Neural cell (in vitro differentiated cells): ENCODE measurements at regions not wholly inside any gene's neighbourhood (a gene's known extent, or its start where the extent isn't known, plus 50 kb on each side); places are given as distances from the start of the nearest gene placed in this dataset.

Experiments
- H2AFZ ChIP-seq: fragments of 200-600, 300-800 bp; sonication (generic), shearing (Covaris generic); 2 replicates; pipeline ENCODE4 v1.6.0; 2014; ENCODE audit warnings: low read depth, mild to moderate bottlenecking, antibody characterized with exemption, low read length, moderate library complexity
- H3F3A ChIP-seq: fragments of 200-600 bp; shearing (Covaris generic); 2 replicates; pipeline ENCODE4 v1.6.1; 2016; ENCODE audit warnings: mild to moderate bottlenecking, moderate library complexity, mixed read lengths, antibody characterized with exemption, low read length; ENCODE audit not compliant: insufficient read depth, poor library complexity, severe bottlenecking
- H3K27ac ChIP-seq: fragments of 200-600, 300-800 bp; sonication (generic), shearing (Covaris generic); 2 replicates; pipeline ENCODE4 v1.5.1; 2014; ENCODE audit warnings: mild to moderate bottlenecking, low read length, moderate library complexity
- H3K27me3 ChIP-seq: fragments of 300-800, 200-600 bp; sonication (generic), shearing (Covaris generic); 2 replicates; pipeline ENCODE4 v1.6.0; 2014; ENCODE audit warnings: mild to moderate bottlenecking, low read depth, low read length, moderate library complexity; ENCODE audit not compliant: insufficient read depth
- H3K36me3 ChIP-seq: fragments of 300-800, 200-600 bp; sonication (generic), shearing (Covaris generic); 2 replicates; pipeline ENCODE4 v1.5.1; 2014; ENCODE audit warnings: mild to moderate bottlenecking, antibody characterized with exemption, low read length, moderate library complexity; ENCODE audit not compliant: insufficient read depth
- H3K4me2 ChIP-seq: fragments of 300-800, 200-600 bp; sonication (generic), shearing (Covaris generic); 2 replicates; pipeline ENCODE4 v1.6.0; 2014; ENCODE audit warnings: mild to moderate bottlenecking, low read length
- H3K4me3 ChIP-seq: fragments of 300-800, 200-600 bp; sonication (generic), shearing (Covaris generic); 2 replicates; pipeline ENCODE4 v1.5.1; 2014; ENCODE audit warnings: mild to moderate bottlenecking, low read length, moderate library complexity
- H3K79me2 ChIP-seq: fragments of 200-600 bp; shearing (Covaris generic); replicated peaks from 2 replicates; pipeline ENCODE4 v1.6.0; 2014; ENCODE audit warnings: mild to moderate bottlenecking, low read length, moderate library complexity; ENCODE audit not compliant: insufficient read depth
- H3K9ac ChIP-seq: fragments of 300-800, 200-600 bp; sonication (generic), shearing (Covaris generic); 2 replicates; pipeline ENCODE4 v1.6.1; 2016; ENCODE audit warnings: mild to moderate bottlenecking, low read length, mixed read lengths
- H3K9me2 ChIP-seq: fragments of 200-600 bp; shearing (Covaris generic); 2 replicates; pipeline ENCODE4 v1.6.1; 2016; ENCODE audit warnings: mild to moderate bottlenecking, low read length, mixed read lengths; ENCODE audit not compliant: insufficient read depth
- H3K9me3 ChIP-seq: fragments of 200-600, 300-800 bp; sonication (generic), shearing (Covaris generic); 2 replicates; pipeline ENCODE4 v1.6.1; 2016; ENCODE audit warnings: mild to moderate bottlenecking, mixed run types, low read length, moderate library complexity, mixed read lengths
- H4K20me1 ChIP-seq: fragments of 200-600 bp; shearing (Covaris generic); 2 replicates; pipeline ENCODE4 v1.6.1; 2016; ENCODE audit warnings: mild to moderate bottlenecking, mixed run types; ENCODE audit not compliant: insufficient read depth
- CTCF ChIP-seq: fragments of 450-650 bp; IDR thresholded peaks from 2 replicates; pipeline ENCODE4 v1.5.1; 2014; ENCODE audit warnings: antibody characterized with exemption, mild to moderate bottlenecking, moderate library complexity; ENCODE audit not compliant: poor library complexity, severe bottlenecking
- EP300 ChIP-seq: fragments of 450-650 bp; conservative IDR thresholded peaks from 2 replicates; pipeline ENCODE4 v1.6.1; 2014; ENCODE audit warnings: antibody characterized with exemption, mild to moderate bottlenecking, moderate library complexity; ENCODE audit not compliant: poor library complexity, severe bottlenecking
- EZH2 ChIP-seq: fragments of 200-600, 300-800 bp; shearing (Covaris generic), sonication (generic); IDR thresholded peaks from 2 replicates; pipeline ENCODE4 v1.6.1; 2014; ENCODE audit warnings: antibody characterized with exemption, low read length, borderline replicate concordance, mild to moderate bottlenecking; ENCODE audit not compliant: insufficient read depth, poor library complexity, severe bottlenecking
- MXI1 ChIP-seq: fragments of 450-650 bp; conservative IDR thresholded peaks from 2 replicates; pipeline ENCODE4 v1.6.1; 2014; ENCODE audit warnings: antibody characterized with exemption, mild to moderate bottlenecking; ENCODE audit not compliant: poor library complexity, severe bottlenecking
- POLR2AphosphoS5 ChIP-seq: IDR thresholded peaks from 2 replicates; pipeline ENCODE4 v1.6.1; 2012
- RAD21 ChIP-seq: fragments of 450-650 bp; conservative IDR thresholded peaks from 2 replicates; pipeline ENCODE4 v1.6.1; 2014; ENCODE audit warnings: antibody characterized with exemption, mild to moderate bottlenecking, moderate library complexity
- REST ChIP-seq: IDR thresholded peaks from 2 replicates; pipeline ENCODE4 v1.6.1; 2012; ENCODE audit warnings: borderline replicate concordance
- SMC3 ChIP-seq: fragments of 450-650 bp; conservative IDR thresholded peaks from 2 replicates; pipeline ENCODE4 v1.6.1; 2014; ENCODE audit warnings: antibody characterized with exemption, mild to moderate bottlenecking, moderate library complexity; ENCODE audit not compliant: poor library complexity
- TAF1 ChIP-seq: IDR thresholded peaks from 2 replicates; pipeline ENCODE4 v1.6.1; 2012; ENCODE audit warnings: low read depth

GRCh38 chr13:83975655-83976165 lies 93.4 kb upstream of the SLITRK1 start:
- H4K20me1 ChIP-seq = no peaks in the 10 kb centered on the region
- no peaks in the 10 kb centered on the region for H3K36me3 ChIP-seq
- H3K4me3 ChIP-seq = no peak overlapping the region
- H3K9ac ChIP-seq = no peak overlapping the region
- H3K9me2 ChIP-seq = no peaks in the 10 kb centered on the region
- H2AFZ ChIP-seq = no peak overlapping the region
- no peaks in the 10 kb centered on the region for H3K9me3 ChIP-seq
- no peaks in the 10 kb centered on the region for H3F3A ChIP-seq
- TF ChIP-seq TAF1 = no peak
- no peak for TF ChIP-seq POLR2AphosphoS5
- no peak for TF ChIP-seq MXI1
- no peak for TF ChIP-seq CTCF
- TF ChIP-seq SMC3 = no peak
- TF ChIP-seq EZH2 = no peak
- TF ChIP-seq REST = no peak
- TF ChIP-seq EP300 = no peak
- no peak for TF ChIP-seq RAD21
- no peak overlapping the region for H3K27ac ChIP-seq
- no peaks in the 10 kb centered on the region for H3K79me2 ChIP-seq
- H3K27me3 ChIP-seq = no peaks in the 10 kb centered on the region
- no peak overlapping the region for H3K4me2 ChIP-seq

GRCh38 chr13:83958531-83958930 lies 76.3 kb upstream of the SLITRK1 start:
- Histone ChIP-seq H3K9me3 (no peaks in the 10 kb centered on the region), H3K4me2 (no peak overlapping the region), H3K4me3 (no peak overlapping the region), H3K79me2 (no peaks in the 10 kb centered on the region), H3K36me3 (no peaks in the 10 kb centered on the region), H3K27me3 (no peaks in the 10 kb centered on the region), H3K9ac (no peak overlapping the region), H4K20me1 (no peaks in the 10 kb centered on the region), H3K27ac (no peak overlapping the region), H3K9me2 (no peaks in the 10 kb centered on the region), H3F3A (no peaks in the 10 kb centered on the region), H2AFZ (no peak overlapping the region)
- TF ChIP-seq MXI1 (no peak), RAD21 (no peak), TAF1 (no peak), EP300 (no peak), SMC3 (no peak), EZH2 (no peak), REST (no peak), POLR2AphosphoS5 (no peak), CTCF (no peak)
